NCI-H345 treated with DMSO at 0.1 percent for 48 hours (cell line): ENCODE measurements at regions not wholly inside any gene's neighbourhood (a gene's known extent, or its start where the extent isn't known, plus 50 kb on each side); places are given as distances from the start of the nearest gene placed in this dataset.

Source experiments
- DNase-seq: peaks from one replicate; lab custom pipeline; 2025; ENCODE audit not compliant: unreplicated experiment; lab: John Stamatoyannopoulos, UW

GRCh38 chr2:58521803-58522554 lies 280.9 kb upstream of the FANCL start:
- peak; percentile 72 for DNase-seq

- no peak for DNase-seq
Observed at GRCh38 chr2:58520903-58521302, 279.8 kb upstream of the FANCL start.

- no peak for DNase-seq
Observed at GRCh38 chr2:58517881-58518280, 276.8 kb upstream of the FANCL start.

- DNase-seq = no peak
Observed at GRCh38 chr2:58516695-58517094, 275.6 kb upstream of the FANCL start.

GRCh38 chr2:58515827-58516573 lies 274.9 kb upstream of the FANCL start:
- no peak for DNase-seq

GRCh38 chr2:58514252-58514651 lies 273.1 kb upstream of the FANCL start:
- DNase-seq = no peak

GRCh38 chr2:58512878-58513277 lies 271.8 kb upstream of the FANCL start:
- DNase-seq = peak; percentile 78

- DNase-seq = no peak
Observed at GRCh38 chr2:58508006-58508405, 266.9 kb upstream of the FANCL start.

GRCh38 chr2:58503918-58504317 lies 262.8 kb upstream of the FANCL start:
- DNase-seq = no peak

GRCh38 chr2:58502931-58503330 lies 261.8 kb upstream of the FANCL start:
- DNase-seq = no peak

- DNase-seq = no peak
Observed at GRCh38 chr2:58501371-58502160, 260.4 kb upstream of the FANCL start.

- DNase-seq = no peak
Observed at GRCh38 chr2:58497168-58497567, 256.0 kb upstream of the FANCL start.

- DNase-seq = no peak
Observed at GRCh38 chr2:58495806-58496205, 254.7 kb upstream of the FANCL start.

- DNase-seq = no peak
Observed at GRCh38 chr2:58494071-58494501, 253.0 kb upstream of the FANCL start.

GRCh38 chr2:58484629-58485028 lies 243.5 kb upstream of the FANCL start:
- no peak for DNase-seq

GRCh38 chr2:58484221-58484620 lies 243.1 kb upstream of the FANCL start:
- DNase-seq = no peak

- no peak for DNase-seq
Observed at GRCh38 chr2:58483307-58483706, 242.2 kb upstream of the FANCL start.

- no peak for DNase-seq
Observed at GRCh38 chr2:58481670-58482069, 240.5 kb upstream of the FANCL start.

- no peak for DNase-seq
Observed at GRCh38 chr2:58480141-58480540, 239.0 kb upstream of the FANCL start.

- peak; percentile 19 for DNase-seq
Observed at GRCh38 chr2:58479535-58480140, 238.5 kb upstream of the FANCL start.

- DNase-seq = no peak
Observed at GRCh38 chr2:58476556-58476955, 235.4 kb upstream of the FANCL start.
